ENCODE measurements at regions not wholly inside any gene's neighbourhood (a gene's known extent, or its start where the extent isn't known, plus 50 kb on each side); places are given as distances from the start of the nearest gene placed in this dataset.

- TF ChIP-seq HMGXB4 (CRISPR knock-in tag; IDR thresholded peaks at IDR 0.05) (no peak), FOXM1 (IDR thresholded peaks at IDR 0.05; ENCODE audit: low read depth) (no peak), FOXM1 (CRISPR knock-in tag; IDR thresholded peaks at IDR 0.05; ENCODE audit: low read depth) (no peak), UBTF (IDR thresholded peaks at IDR 0.05; ENCODE audit: borderline replicate concordance in 1 of 2, low read depth in 2 of 2, low read length in 2 of 2) (no peak), YY1 (IDR thresholded peaks at IDR 0.05; ENCODE audit: borderline replicate concordance in 1 of 3, control insufficient read depth in 1 of 3, extremely low read depth in 1 of 3, insufficient read depth in 3 of 3, insufficient read length in 1 of 3, insufficient replicate concordance in 2 of 3, low read depth in 1 of 3, low read length in 2 of 3) (no peak), ZNF318 (IDR thresholded peaks at IDR 0.05; ENCODE audit: borderline replicate concordance in 1 of 2, low read depth in 1 of 2) (no peak)
Measured at GRCh38 chr2:107160640-107161239, 274.8 kb upstream of the ST6GAL2 start.

Measured in K562 (cell line).